Activated CD4-positive, CD25-positive, alpha-beta regulatory T cell treated with anti-CD3 and anti-CD28 coated beads, Interleukin-2, amount 50 U/mL, for 72 hours (primary cell): ENCODE measurements at regions not wholly inside any gene's neighbourhood (a gene's known extent, or its start where the extent isn't known, plus 50 kb on each side); places are given as distances from the start of the nearest gene placed in this dataset.
"Not testable (repeated sequence)": the region's sequence is repeated elsewhere in the genome, so short reads cannot be mapped to it uniquely, and the experiment has no call there.

Experiments
- DNase-seq: peaks from one replicate; pipeline ENCODE4 v3.0.0; 2021

GRCh38 chr1:38153778-38154470 is 107.3 kb upstream of the POU3F1 start:
- DNase-seq: no peak

GRCh38 chr1:38153066-38153777 is 106.6 kb upstream of the POU3F1 start:
- no peak for DNase-seq

- DNase-seq: no peak
Measured at GRCh38 chr1:38152351-38153065, 105.9 kb upstream of the POU3F1 start.

- no peak for DNase-seq
Measured at GRCh38 chr1:38151399-38151798, 104.8 kb upstream of the POU3F1 start.

GRCh38 chr1:38146079-38146478 is 99.5 kb upstream of the POU3F1 start:
- DNase-seq: not testable (repeated sequence)

GRCh38 chr1:38142606-38143005 is 96.0 kb upstream of the POU3F1 start:
- no peak for DNase-seq

- no peak for DNase-seq
Measured at GRCh38 chr1:38141483-38141882, 94.9 kb upstream of the POU3F1 start.

- DNase-seq: no peak
Measured at GRCh38 chr1:38139738-38140487, 93.3 kb upstream of the POU3F1 start.

GRCh38 chr1:38138498-38139233 is 92.1 kb upstream of the POU3F1 start:
- no peak for DNase-seq

GRCh38 chr1:38137164-38137563 is 90.6 kb upstream of the POU3F1 start:
- DNase-seq: no peak

- no peak for DNase-seq
Measured at GRCh38 chr1:38135625-38136414, 89.2 kb upstream of the POU3F1 start.

- no peak for DNase-seq
Measured at GRCh38 chr1:38134294-38134755, 87.7 kb upstream of the POU3F1 start.

GRCh38 chr1:38133756-38134155 is 87.2 kb upstream of the POU3F1 start:
- DNase-seq: no peak

GRCh38 chr1:38133304-38133703 is 86.7 kb upstream of the POU3F1 start:
- no peak for DNase-seq

GRCh38 chr1:38132681-38133080 is 86.1 kb upstream of the POU3F1 start:
- no peak for DNase-seq

- DNase-seq: no peak
Measured at GRCh38 chr1:38131024-38131585, 84.5 kb upstream of the POU3F1 start.

- no peak for DNase-seq
Measured at GRCh38 chr1:38129971-38130370, 83.4 kb upstream of the POU3F1 start.

- no peak for DNase-seq
Measured at GRCh38 chr1:38129473-38129872, 82.9 kb upstream of the POU3F1 start.

GRCh38 chr1:38128926-38129453 is 82.4 kb upstream of the POU3F1 start:
- no peak for DNase-seq

- DNase-seq: no peak
Measured at GRCh38 chr1:38128511-38128910, 81.9 kb upstream of the POU3F1 start.

GRCh38 chr1:38127428-38127827 is 80.8 kb upstream of the POU3F1 start:
- DNase-seq: no peak
